ENCODE measurements at regions not wholly inside any gene's neighbourhood (a gene's known extent, or its start where the extent isn't known, plus 50 kb on each side); places are given as distances from the start of the nearest gene placed in this dataset.

DNA sequence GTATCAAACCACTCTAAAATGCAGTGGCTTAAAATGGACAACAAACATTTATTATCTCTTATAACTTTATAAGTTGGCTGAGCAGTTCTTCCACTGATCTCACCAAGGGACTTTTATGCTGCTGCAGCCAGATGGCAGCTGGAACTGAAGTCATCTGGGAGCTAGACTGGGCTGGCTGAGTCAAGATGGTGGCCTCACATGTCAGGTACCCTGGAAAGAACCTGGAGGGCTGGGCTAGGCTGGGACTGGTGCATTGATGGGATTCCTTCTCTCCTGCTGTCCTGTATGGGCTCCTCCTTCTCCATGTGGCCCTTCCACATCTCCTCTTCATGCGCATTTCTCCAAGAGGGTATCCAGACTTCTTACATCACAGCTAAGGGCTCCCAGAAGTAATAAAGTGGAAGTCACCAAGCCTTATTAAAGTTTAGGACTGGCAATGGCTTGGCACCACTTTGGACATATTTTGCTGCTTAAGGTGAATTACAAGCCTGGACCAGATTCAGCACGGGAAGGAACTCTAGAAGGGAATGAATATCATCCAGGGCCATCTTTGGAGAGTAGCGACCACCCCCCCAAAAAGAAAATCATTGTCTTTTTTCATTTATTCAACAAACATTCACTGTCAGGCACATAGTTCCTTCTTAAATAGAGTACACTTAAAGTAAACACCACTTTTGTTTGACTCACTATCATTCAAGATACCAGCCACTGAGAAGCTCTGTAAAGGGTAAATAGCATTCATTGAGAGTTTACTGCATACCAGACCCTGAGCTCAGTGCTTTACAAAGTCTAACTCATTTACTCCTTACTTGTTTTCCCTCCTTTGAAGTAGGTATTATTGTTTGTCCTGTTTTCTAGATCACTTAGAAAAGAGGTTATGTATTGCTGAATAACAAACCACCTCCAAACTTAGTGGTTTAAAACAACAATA lies 138.0 kb downstream of the ZFP36L2 start:
- peaks cover 10% of the 10 kb centered on the region for H3K4me1 ChIP-seq (ENCODE audit: insufficient read depth, low read length, poor library complexity, severe bottlenecking)
- no peaks in the 10 kb centered on the region for H3K9me2 ChIP-seq (replicated peaks; ENCODE audit: low read depth, low read length)
- H3K79me2 ChIP-seq (ENCODE audit: insufficient read depth, low read length): no peaks in the 10 kb centered on the region
- H3K27me3 ChIP-seq (ENCODE audit: insufficient read depth, low read length, poor library complexity, severe bottlenecking): no peaks in the 10 kb centered on the region
- no peaks in the 10 kb centered on the region; the same call in 1 of the 2 replicates for H3K9me3 ChIP-seq (ENCODE audit: insufficient read depth, low read depth, low read length)
- H2AFZ ChIP-seq (ENCODE audit: low read length): no peak overlapping the region
- H4K20me1 ChIP-seq (ENCODE audit: insufficient read depth, low read length, poor library complexity, severe bottlenecking): no peaks in the 10 kb centered on the region
- no peaks in the 10 kb centered on the region for H3F3A ChIP-seq (ENCODE audit: low read depth)
- TF ChIP-seq EZH2phosphoT487 (IDR thresholded peaks at IDR 0.05; ENCODE audit: borderline replicate concordance): no peak
- TF ChIP-seq, protein P1, sequence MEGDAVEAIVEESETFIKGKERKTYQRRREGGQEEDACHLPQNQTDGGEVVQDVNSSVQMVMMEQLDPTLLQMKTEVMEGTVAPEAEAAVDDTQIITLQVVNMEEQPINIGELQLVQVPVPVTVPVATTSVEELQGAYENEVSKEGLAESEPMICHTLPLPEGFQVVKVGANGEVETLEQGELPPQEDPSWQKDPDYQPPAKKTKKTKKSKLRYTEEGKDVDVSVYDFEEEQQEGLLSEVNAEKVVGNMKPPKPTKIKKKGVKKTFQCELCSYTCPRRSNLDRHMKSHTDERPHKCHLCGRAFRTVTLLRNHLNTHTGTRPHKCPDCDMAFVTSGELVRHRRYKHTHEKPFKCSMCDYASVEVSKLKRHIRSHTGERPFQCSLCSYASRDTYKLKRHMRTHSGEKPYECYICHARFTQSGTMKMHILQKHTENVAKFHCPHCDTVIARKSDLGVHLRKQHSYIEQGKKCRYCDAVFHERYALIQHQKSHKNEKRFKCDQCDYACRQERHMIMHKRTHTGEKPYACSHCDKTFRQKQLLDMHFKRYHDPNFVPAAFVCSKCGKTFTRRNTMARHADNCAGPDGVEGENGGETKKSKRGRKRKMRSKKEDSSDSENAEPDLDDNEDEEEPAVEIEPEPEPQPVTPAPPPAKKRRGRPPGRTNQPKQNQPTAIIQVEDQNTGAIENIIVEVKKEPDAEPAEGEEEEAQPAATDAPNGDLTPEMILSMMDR (conservative IDR thresholded peaks at IDR 0.05; ENCODE audit: low read length): no peak
- H3K4me3 ChIP-seq (ENCODE audit: low read length, poor library complexity, severe bottlenecking): no peak overlapping the region
- no peak overlapping the region for H3K4me2 ChIP-seq (ENCODE audit: low read depth, low read length, poor library complexity, severe bottlenecking)
- H3K9ac ChIP-seq (ENCODE audit: low read depth, low read length, poor library complexity, severe bottlenecking): no peak overlapping the region
- no peaks in the 10 kb centered on the region for H3K36me3 ChIP-seq (ENCODE audit: insufficient read depth, low read length)

GRCh38 chr2:43087413-43087812 lies 139.0 kb downstream of the ZFP36L2 start:
- TF ChIP-seq EZH2phosphoT487 (IDR thresholded peaks at IDR 0.05; ENCODE audit: borderline replicate concordance): no peak
- TF ChIP-seq, protein P1 (conservative IDR thresholded peaks at IDR 0.05; ENCODE audit: low read length): no peak
- Histone ChIP-seq H3K27me3 (ENCODE audit: insufficient read depth, low read length, poor library complexity, severe bottlenecking) (no peaks in the 10 kb centered on the region), H3K4me2 (ENCODE audit: low read depth, low read length, poor library complexity, severe bottlenecking) (no peak overlapping the region), H3F3A (ENCODE audit: low read depth) (no peaks in the 10 kb centered on the region), H3K79me2 (ENCODE audit: insufficient read depth, low read length) (no peaks in the 10 kb centered on the region), H3K36me3 (ENCODE audit: insufficient read depth, low read length) (no peaks in the 10 kb centered on the region), H3K9me2 (replicated peaks; ENCODE audit: low read depth, low read length) (no peaks in the 10 kb centered on the region), H3K4me1 (ENCODE audit: insufficient read depth, low read length, poor library complexity, severe bottlenecking) (peaks cover 17% of the 10 kb centered on the region), H3K9me3 (ENCODE audit: insufficient read depth, low read depth, low read length) (no peaks in the 10 kb centered on the region; the same call in 1 of the 2 replicates), H3K4me3 (ENCODE audit: low read length, poor library complexity, severe bottlenecking) (no peak overlapping the region), H2AFZ (ENCODE audit: low read length) (no peak overlapping the region), H4K20me1 (ENCODE audit: insufficient read depth, low read length, poor library complexity, severe bottlenecking) (no peaks in the 10 kb centered on the region), H3K9ac (ENCODE audit: low read depth, low read length, poor library complexity, severe bottlenecking) (no peak overlapping the region)

- Histone ChIP-seq H3K36me3 (ENCODE audit: insufficient read depth, low read length) (no peaks in the 10 kb centered on the region), H4K20me1 (ENCODE audit: insufficient read depth, low read length, poor library complexity, severe bottlenecking) (no peaks in the 10 kb centered on the region), H3K9me2 (replicated peaks; ENCODE audit: low read depth, low read length) (no peaks in the 10 kb centered on the region), H2AFZ (ENCODE audit: low read length) (no peak overlapping the region), H3K4me1 (ENCODE audit: insufficient read depth, low read length, poor library complexity, severe bottlenecking) (peaks cover 24% of the 10 kb centered on the region), H3K4me2 (ENCODE audit: low read depth, low read length, poor library complexity, severe bottlenecking) (no peak overlapping the region), H3K9ac (ENCODE audit: low read depth, low read length, poor library complexity, severe bottlenecking) (no peak overlapping the region), H3K79me2 (ENCODE audit: insufficient read depth, low read length) (no peaks in the 10 kb centered on the region), H3K9me3 (ENCODE audit: insufficient read depth, low read depth, low read length) (no peaks in the 10 kb centered on the region; the same call in 1 of the 2 replicates), H3K4me3 (ENCODE audit: low read length, poor library complexity, severe bottlenecking) (no peak overlapping the region), H3F3A (ENCODE audit: low read depth) (no peaks in the 10 kb centered on the region), H3K27me3 (ENCODE audit: insufficient read depth, low read length, poor library complexity, severe bottlenecking) (no peaks in the 10 kb centered on the region)
- TF ChIP-seq EZH2phosphoT487 (IDR thresholded peaks at IDR 0.05; ENCODE audit: borderline replicate concordance): no peak
- TF ChIP-seq, protein P1 (conservative IDR thresholded peaks at IDR 0.05; ENCODE audit: low read length): no peak
Measured at GRCh38 chr2:43086451-43087221, 139.8 kb downstream of the ZFP36L2 start.

Measured in Loucy (cell line).